Psoas muscle (tissue), 7 donors: ENCODE measurements at regions not wholly inside any gene's neighbourhood (a gene's known extent, or its start where the extent isn't known, plus 50 kb on each side); places are given as distances from the start of the nearest gene placed in this dataset.

ENCODE experiments used
- ATAC-seq, 4 donors: fragments of 200-7000 bp; cut with Tn5 transposase; one replicate each; pipeline ENCODE4 v1.9.1; 2020; ENCODE audit warnings: moderate library complexity in 3 of 4, mild to moderate bottlenecking in 2 of 4
- DNase-seq, 2 donors: peaks; one replicate each; pipeline ENCODE4 v3.0.0-alpha.2; 2020
- H3K27ac ChIP-seq: fragments of 200-600 bp; one replicate; pipeline ENCODE4 v1.8.0; 2022
- H3K27me3 ChIP-seq, 3 donors: fragments of 200-600 bp in 1 of 3; one replicate each; pipeline versions ENCODE4 v1.6.1 to v1.8.0; 2013 to 2022; ENCODE audit warnings: low read length in 2 of 3, mild to moderate bottlenecking in 2 of 3, moderate library complexity in 1 of 3; ENCODE audit not compliant: insufficient read depth in 3 of 3
- H3K36me3 ChIP-seq, 2 donors: fragments of 200-600 bp in 1 of 2; one replicate each; pipeline versions ENCODE4 v1.6.1 to v1.8.0; 2013 to 2022; ENCODE audit warnings: low read depth in 1 of 2, mild to moderate bottlenecking in 1 of 2, moderate library complexity in 1 of 2; ENCODE audit not compliant: insufficient read depth in 1 of 2
- H3K4me1 ChIP-seq: fragments of 200-600 bp; one replicate; pipeline ENCODE4 v1.8.0; 2022
- H3K4me3 ChIP-seq: fragments of 200-600 bp; one replicate; pipeline ENCODE4 v1.8.0; 2022; ENCODE audit warnings: mild to moderate bottlenecking
- H3K9me3 ChIP-seq: fragments of 200-600 bp; one replicate; pipeline ENCODE4 v1.8.0; 2022
- WGBS, 3 donors: extraction: QIAGEN DNeasy Blood & Tissue Kit; methylation state at CpG; one replicate each; pipeline versions ENCODE4 v1.1.6 to v1.1.7; 2013; 5-methylcytosine and 5-hydroxymethylcytosine counted together
- intact Hi-C, 2 donors: fragments of 100-400 bp; cut with DNase I; formaldehyde crosslinking; loops; one replicate each; pipeline versions ENCODE4 v1.11.0 to v1.14.2; 2022
- TF ChIP-seq, protein P1 (sequence below): fragments of 200-600 bp; IDR thresholded peaks from one replicate; pipeline ENCODE4 v1.8.0; 2022; ENCODE audit warnings: antibody characterized with exemption
- donor health status: healthy with polysubstance abuse.
- donor health status: DM: no; HTN: no; CAD: no; lungs with moderate emphysema.
- donor health status: Bipolar disorder and iron deficiency.
- donor health status: healthy.
- donor health status: DM: yes; HTN: yes; CAD: no.
- donor health status: DM: no; HTN: no; CAD: no.
- donor health status: DM: yes; HTN: yes; CAD: no.

DNA sequence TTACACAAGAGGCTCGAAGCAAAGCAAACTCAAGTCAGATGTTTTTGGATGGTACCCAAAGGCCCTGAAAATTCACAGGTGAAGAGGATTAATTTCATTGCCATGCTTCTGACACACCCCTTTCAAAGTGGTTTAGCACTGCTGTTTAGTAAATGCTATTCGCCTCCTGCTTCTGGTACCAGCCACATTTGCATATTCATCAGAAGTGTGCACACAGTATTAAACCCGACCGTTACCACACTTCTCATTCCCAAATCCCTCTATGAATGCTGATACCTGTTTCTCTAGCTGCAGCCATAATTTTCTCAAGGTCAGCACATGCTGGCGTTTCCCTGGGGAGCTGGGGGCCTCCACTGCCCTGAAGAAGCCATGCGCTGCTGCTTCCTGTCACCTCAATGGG, 179.8 kb upstream of the DAB1 start:
- no peaks in the 10 kb centered on the region for H3K9me3 ChIP-seq
- intact Hi-C loops: no loop called here

DNA sequence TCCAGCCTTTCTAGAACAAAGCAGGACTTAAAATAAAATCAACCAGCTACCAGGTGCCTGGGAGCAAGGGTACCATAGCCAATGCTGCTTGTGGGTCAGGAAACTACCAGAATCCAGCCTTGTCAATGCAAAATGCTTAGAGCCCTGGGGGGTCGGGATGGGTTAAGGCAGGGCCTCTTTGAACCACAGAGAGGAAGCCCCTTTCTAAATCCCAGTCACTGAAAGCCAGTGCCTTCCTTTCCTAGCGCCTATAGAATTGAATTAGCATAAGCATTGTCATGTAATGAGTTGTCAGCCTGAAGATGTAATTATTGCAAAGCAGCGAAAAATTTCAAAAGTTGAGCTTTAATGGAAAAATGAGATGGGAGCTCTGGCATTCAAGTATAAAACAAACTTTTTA, 176.6 kb upstream of the DAB1 start:
- Histone ChIP-seq H3K4me1 (peaks cover 7% of the 10 kb centered on the region), H3K36me3 (no peaks in the 10 kb centered on the region), H3K4me3 (no peak overlapping the region), H3K9me3 (no peaks in the 10 kb centered on the region), H3K27ac (no peak overlapping the region), H3K27me3 (no peaks in the 10 kb centered on the region)
- no peak for ATAC-seq
- no peak for DNase-seq
- WGBS, 3 donors: 74 to 83% (median 81%) methylated on average over 3 of the region's 3 CpGs
- TF ChIP-seq, protein P1, sequence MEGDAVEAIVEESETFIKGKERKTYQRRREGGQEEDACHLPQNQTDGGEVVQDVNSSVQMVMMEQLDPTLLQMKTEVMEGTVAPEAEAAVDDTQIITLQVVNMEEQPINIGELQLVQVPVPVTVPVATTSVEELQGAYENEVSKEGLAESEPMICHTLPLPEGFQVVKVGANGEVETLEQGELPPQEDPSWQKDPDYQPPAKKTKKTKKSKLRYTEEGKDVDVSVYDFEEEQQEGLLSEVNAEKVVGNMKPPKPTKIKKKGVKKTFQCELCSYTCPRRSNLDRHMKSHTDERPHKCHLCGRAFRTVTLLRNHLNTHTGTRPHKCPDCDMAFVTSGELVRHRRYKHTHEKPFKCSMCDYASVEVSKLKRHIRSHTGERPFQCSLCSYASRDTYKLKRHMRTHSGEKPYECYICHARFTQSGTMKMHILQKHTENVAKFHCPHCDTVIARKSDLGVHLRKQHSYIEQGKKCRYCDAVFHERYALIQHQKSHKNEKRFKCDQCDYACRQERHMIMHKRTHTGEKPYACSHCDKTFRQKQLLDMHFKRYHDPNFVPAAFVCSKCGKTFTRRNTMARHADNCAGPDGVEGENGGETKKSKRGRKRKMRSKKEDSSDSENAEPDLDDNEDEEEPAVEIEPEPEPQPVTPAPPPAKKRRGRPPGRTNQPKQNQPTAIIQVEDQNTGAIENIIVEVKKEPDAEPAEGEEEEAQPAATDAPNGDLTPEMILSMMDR: no peak
- intact Hi-C loops: no loop called here

More for the DNA sequence above, 179.8 kb upstream of the DAB1 start:
- 62 to 67% (median 67%) methylated on average over 6 of the region's 6 CpGs for WGBS, 3 donors
- TF ChIP-seq, protein P1: no peak
- H3K4me3 ChIP-seq: no peak overlapping the region
- H3K27ac ChIP-seq: no peak overlapping the region
- no peaks in the 10 kb centered on the region for H3K36me3 ChIP-seq
- ATAC-seq: no peak
- H3K27me3 ChIP-seq: no peaks in the 10 kb centered on the region
- DNase-seq: no peak
- peaks cover 6% of the 10 kb centered on the region for H3K4me1 ChIP-seq

DNA sequence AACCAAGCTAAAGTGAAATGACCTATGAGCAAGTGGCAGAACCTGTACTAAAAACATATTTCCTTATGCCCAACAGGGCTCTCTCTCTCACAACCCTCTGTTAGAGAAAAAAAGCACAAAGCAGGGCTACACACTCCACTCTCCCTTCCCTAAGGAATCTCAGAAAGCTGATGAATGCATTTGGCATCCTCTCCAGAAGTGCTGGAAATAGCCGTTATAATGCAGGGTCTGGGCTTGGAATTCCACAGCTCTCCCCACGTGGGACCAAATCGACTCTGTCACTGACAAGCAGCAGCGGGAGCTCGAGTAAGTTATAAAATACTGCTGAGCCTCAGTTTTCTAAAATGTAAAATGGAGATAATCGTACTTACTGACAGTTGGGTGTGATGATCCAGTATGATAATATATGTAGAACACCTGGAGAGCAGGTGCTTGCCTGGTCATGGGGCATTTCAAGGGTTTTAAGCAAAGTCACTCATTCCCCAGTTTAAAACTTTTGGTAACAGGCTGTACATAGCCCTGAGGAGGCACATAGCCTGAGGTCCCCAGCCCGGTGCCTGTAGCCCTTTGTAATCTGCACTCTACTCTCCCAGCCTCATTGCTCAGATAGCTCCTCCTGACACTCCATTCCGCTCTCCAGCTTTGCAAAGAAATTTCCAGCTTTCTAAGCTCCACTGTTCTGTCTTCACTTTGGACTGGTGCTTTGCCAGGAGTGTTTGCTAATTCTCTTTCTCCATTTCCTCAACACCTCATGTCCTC, 175.6 kb upstream of the DAB1 start:
- ATAC-seq: no peak
- Histone ChIP-seq H3K9me3 (no peaks in the 10 kb centered on the region), H3K36me3 (no peaks in the 10 kb centered on the region), H3K4me3 (no peak overlapping the region), H3K4me1 (peaks cover 7% of the 10 kb centered on the region), H3K27ac (no peak overlapping the region), H3K27me3 (no peaks in the 10 kb centered on the region)
- DNase-seq: no peak
- intact Hi-C loops: no loop called here
- TF ChIP-seq, protein P1: no peak
- WGBS, 3 donors: 16 to 18% (median 17%) methylated on average over 8 of the region's 8 CpGs

DNA sequence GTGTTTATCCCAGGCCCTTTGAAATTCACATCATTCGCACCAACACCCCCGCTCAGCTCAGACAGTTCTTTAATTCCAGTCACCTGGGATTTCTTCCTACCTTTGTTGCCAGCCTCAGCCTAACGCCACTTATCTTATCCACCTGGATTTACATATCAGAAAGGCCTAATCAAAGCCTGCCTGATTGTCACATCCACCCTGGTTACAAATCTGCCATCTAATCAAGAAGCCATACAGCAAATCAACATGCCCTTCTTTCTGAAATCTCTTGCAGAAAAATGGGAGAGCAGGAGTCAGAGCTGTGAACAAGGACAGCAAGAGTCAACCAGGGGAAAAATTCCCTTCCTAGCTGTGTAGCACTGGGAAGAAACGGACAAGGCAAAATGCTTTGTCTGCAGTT, 173.2 kb upstream of the DAB1 start:
- intact Hi-C loops: no loop called here
- Histone ChIP-seq H3K36me3 (no peaks in the 10 kb centered on the region), H3K27ac (no peak overlapping the region), H3K27me3 (no peaks in the 10 kb centered on the region), H3K4me1 (peaks cover 7% of the 10 kb centered on the region), H3K9me3 (no peaks in the 10 kb centered on the region), H3K4me3 (no peak overlapping the region)
- DNase-seq (no peak), ATAC-seq (no peak)
- WGBS, 3 donors: 86 to 94% (median 94%) methylated on average over 4 of the region's 4 CpGs
- TF ChIP-seq, protein P1: no peak

DNA sequence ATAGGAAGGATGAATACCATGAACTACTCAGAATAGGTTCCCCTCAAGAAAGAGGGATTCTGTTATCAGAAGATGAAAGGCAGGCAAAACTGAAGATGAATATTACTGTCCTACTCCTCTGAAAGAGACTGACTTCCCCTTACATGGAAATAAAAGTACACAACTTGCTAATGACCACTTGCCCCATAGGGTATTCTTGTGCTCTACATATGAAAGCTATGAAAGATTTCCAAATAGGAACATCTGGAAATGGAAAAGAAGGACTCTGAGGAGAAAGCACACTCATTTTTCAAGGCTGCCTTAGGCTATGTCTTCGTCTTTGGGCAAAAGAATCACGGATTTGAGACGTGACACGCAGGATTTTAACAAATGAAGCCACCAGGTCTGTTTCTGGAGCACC, 170.1 kb upstream of the DAB1 start:
- peaks cover 4% of the 10 kb centered on the region for H3K4me1 ChIP-seq
- intact Hi-C loops: no loop called here
- WGBS, 3 donors: 86 to 94% (median 91%) methylated on average over 4 of the region's 4 CpGs

More for the DNA sequence above, 170.1 kb upstream of the DAB1 start:
- Histone ChIP-seq H3K27me3 (no peaks in the 10 kb centered on the region), H3K27ac (no peak overlapping the region), H3K9me3 (no peaks in the 10 kb centered on the region), H3K4me3 (no peak overlapping the region), H3K36me3 (no peaks in the 10 kb centered on the region)
- no peak for DNase-seq
- TF ChIP-seq, protein P1: no peak
- ATAC-seq: no peak
